Fibroblast of pulmonary artery (primary cell): ENCODE measurements at regions not wholly inside any gene's neighbourhood (a gene's known extent, or its start where the extent isn't known, plus 50 kb on each side); places are given as distances from the start of the nearest gene placed in this dataset.
A peak's percentile ranks its signal among the peaks of the same experiment; 100 is the strongest.
"Not testable (repeated sequence)": the region's sequence is repeated elsewhere in the genome, so short reads cannot be mapped to it uniquely, and the experiment has no call there.

ENCODE experiments used
- DNase-seq: peaks from one replicate; pipeline ENCODE4 v3.0.0-alpha.2; 2010; ENCODE audit warnings: low read depth
- H3K4me3 ChIP-seq: replicated peaks from 2 replicates; pipeline ENCODE4 v1.5.1; 2011; ENCODE audit warnings: low read depth, mild to moderate bottlenecking, control low read depth, low read length, moderate library complexity
- CTCF ChIP-seq: IDR thresholded peaks from 2 replicates; pipeline ENCODE4 v1.5.1; 2011; ENCODE audit warnings: mild to moderate bottlenecking, control low read depth, low read length, inconsistent platforms; ENCODE audit errors: missing control alignments

GRCh38 chr17:27200476-27200875 is 93.4 kb upstream of the WSB1 start:
- DNase-seq, result no peak
- no peak overlapping the region for H3K4me3 ChIP-seq
- TF ChIP-seq CTCF, result no peak

GRCh38 chr17:27203241-27203640 is 90.7 kb upstream of the WSB1 start:
- TF ChIP-seq CTCF, result no peak
- DNase-seq, result no peak
- H3K4me3 ChIP-seq, result no peak overlapping the region

GRCh38 chr17:27206447-27206846 is 87.5 kb upstream of the WSB1 start:
- DNase-seq, result no peak
- no peak overlapping the region for H3K4me3 ChIP-seq
- TF ChIP-seq CTCF, result peak; percentile 31

GRCh38 chr17:27207073-27207513 is 86.8 kb upstream of the WSB1 start:
- peak; percentile 69 for DNase-seq
- no peak for TF ChIP-seq CTCF
- H3K4me3 ChIP-seq, result no peak overlapping the region

DNA sequence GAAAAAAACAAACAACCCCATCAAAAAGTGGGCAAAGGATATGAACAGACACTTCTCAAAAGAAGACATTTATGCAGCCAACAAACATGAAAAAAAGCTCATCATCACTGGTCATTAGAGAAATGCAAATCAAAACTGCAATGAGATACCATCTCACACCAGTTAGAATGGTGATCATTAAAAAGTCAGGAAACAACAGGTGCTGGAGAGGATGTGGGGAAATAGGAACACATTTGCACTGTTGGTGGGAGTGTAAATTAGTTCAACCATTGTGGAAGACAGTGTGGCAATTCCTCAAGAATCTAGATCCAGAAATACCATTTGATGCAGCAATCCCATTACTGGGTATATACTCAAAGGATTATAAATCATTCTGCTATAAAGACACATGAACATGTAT is 85.5 kb upstream of the WSB1 start:
- DNase-seq, result not testable (repeated sequence)

DNA sequence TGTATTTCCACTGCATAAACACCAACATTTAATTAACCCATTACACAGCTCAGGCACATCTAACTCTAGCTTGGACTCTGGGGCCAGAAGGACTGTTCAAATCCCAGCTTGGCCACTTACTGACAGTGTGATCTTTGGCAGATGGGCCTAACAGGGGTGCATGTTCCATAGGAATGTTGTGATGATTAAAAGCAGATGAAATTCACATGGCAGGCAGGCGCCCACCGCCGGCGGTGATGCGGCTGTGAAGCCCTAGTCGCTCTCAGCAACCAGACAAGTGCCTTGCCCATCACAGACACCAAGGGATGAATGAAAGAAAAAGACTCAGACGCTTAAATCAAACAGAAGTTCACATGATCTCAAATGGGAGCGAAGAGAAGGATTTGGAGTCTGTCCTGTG is 84.6 kb upstream of the WSB1 start:
- no peak for DNase-seq
- no peak for TF ChIP-seq CTCF
- no peak overlapping the region for H3K4me3 ChIP-seq

More for the DNA sequence above, 85.5 kb upstream of the WSB1 start:
- not testable (repeated sequence) for H3K4me3 ChIP-seq

DNA sequence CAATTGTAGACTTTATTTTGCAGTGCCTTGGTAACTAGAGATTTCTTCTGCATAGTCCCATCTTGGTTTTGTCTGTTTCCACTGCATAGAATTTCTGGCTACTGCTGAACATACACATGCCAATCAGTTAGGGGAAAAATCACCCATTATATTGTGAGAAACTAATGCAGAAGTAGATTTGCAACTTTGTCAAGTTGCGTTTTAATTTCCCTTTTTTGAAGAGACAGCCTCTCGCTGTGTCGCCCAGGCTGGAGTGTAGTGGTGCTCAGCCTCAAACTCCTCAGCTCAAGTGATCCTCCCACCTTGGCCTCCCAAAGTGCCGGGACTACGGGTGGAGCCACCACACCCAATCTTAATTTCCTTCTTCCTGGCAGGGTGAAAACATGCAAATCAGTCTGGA is 83.1 kb upstream of the WSB1 start:
- not testable (repeated sequence) for DNase-seq

DNA sequence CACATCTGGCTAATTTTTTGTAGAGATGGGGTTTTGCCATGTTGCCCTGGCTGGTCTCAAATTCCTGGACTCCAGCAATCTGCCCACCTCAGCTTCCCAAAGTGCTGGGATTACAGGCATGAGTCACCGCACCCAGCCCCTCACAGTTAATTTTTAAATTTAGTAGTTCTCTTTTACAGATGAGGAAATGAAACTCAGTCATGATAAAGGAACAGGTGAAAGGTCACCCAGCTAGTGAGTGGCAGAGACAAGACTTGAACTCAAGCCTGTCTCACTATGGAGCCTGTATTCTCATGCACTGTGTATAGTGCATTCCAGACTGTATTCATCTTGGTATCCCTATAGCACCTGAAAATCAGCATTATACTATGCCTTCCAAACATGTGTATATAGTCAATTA is 77.1 kb upstream of the WSB1 start:
- no peak for TF ChIP-seq CTCF
- H3K4me3 ChIP-seq, result no peak overlapping the region
- no peak for DNase-seq

More for the DNA sequence above, 83.1 kb upstream of the WSB1 start:
- not testable (repeated sequence) for H3K4me3 ChIP-seq
